Endothelial cell of umbilical vein (primary cell): ENCODE measurements at regions not wholly inside any gene's neighbourhood (a gene's known extent, or its start where the extent isn't known, plus 50 kb on each side); places are given as distances from the start of the nearest gene placed in this dataset.

ENCODE experiments used
- BruUV-seq: library from RNA; stranded (reverse); fragments of 400-500 nt; replicated peaks from 2 replicates; lab custom pipeline; 2021; lab: Mats Ljungman, UMichigan
- CTCF ChIA-PET: fragments of 300-600, 350-600 bp; sonication (Branson Sonifier 250); formaldehyde crosslinking; loops from one replicate; lab custom pipeline; 2021; ENCODE audit warnings: antibody characterized with exemption, inconsistent platforms; lab: Charles Lee
- POLR2A ChIA-PET: fragments of 300-600, 350-600 bp; sonication (Branson Sonifier 250); formaldehyde crosslinking; loops from one replicate; lab custom pipeline; 2021; ENCODE audit warnings: antibody characterized with exemption, inconsistent platforms; lab: Charles Lee
- DNase-seq: peaks from one replicate; pipeline ENCODE4 v3.0.0-alpha.2; 2011; ENCODE audit warnings: low read depth, low spot score
- FAIRE-seq: peaks from 2 replicates; lab custom pipeline; 2011; peaks lifted over from hg19 to GRCh38; lab: Jason Lieb, UNC
- H2AFZ ChIP-seq: 2 replicates; pipeline ENCODE4 v1.6.0; 2012; ENCODE audit warnings: low read depth, low read length, control low read depth, inconsistent platforms
- H3K27ac ChIP-seq: 2 replicates; pipeline ENCODE4 v1.5.1; 2011; ENCODE audit warnings: low read depth, mild to moderate bottlenecking, control low read depth, low read length, moderate library complexity; ENCODE audit not compliant: insufficient read depth
- H3K27me3 ChIP-seq, 2 experiments: 2 replicates each; pipeline versions ENCODE4 v1.6.0 to v1.6.1; 2011; ENCODE audit warnings: low read length in 2 of 2, mixed read lengths in 1 of 2; ENCODE audit not compliant: control insufficient read depth in 2 of 2, insufficient read depth in 2 of 2
- H3K36me3 ChIP-seq, 2 experiments: 2 replicates in 1 of 2; 3 replicates in 1 of 2; pipeline ENCODE4 v1.5.1; 2011; ENCODE audit warnings: low read length in 2 of 2, mild to moderate bottlenecking in 1 of 2, moderate library complexity in 1 of 2; ENCODE audit not compliant: control insufficient read depth in 2 of 2, insufficient read depth in 2 of 2; ENCODE audit errors: extremely low read depth in 1 of 2
- H3K4me1 ChIP-seq: 3 replicates; pipeline ENCODE4 v1.5.1; 2011; ENCODE audit warnings: mild to moderate bottlenecking, low read length; ENCODE audit not compliant: control insufficient read depth, insufficient read depth; ENCODE audit errors: extremely low read depth
- H3K4me2 ChIP-seq: 2 replicates; pipeline ENCODE4 v1.6.1; 2011; ENCODE audit warnings: low read length, control low read depth, mixed read lengths; ENCODE audit not compliant: insufficient read depth
- H3K4me3 ChIP-seq, 3 experiments: fragments of 200-600 bp in 1 of 3; sonication (generic), shearing (Covaris generic) in 1 of 3; replicated peaks in 1 of 3; 2 replicates each; pipeline ENCODE4 v1.5.1; 2011 to 2016; ENCODE audit warnings: control low read depth in 3 of 3, low read length in 3 of 3, mild to moderate bottlenecking in 2 of 3, inconsistent platforms in 1 of 3, low read depth in 1 of 3, moderate library complexity in 1 of 3; ENCODE audit not compliant: insufficient read depth in 1 of 3
- H3K79me2 ChIP-seq: 2 replicates; pipeline ENCODE4 v1.6.0; 2012; ENCODE audit warnings: low read length, inconsistent platforms; ENCODE audit not compliant: control insufficient read depth, insufficient read depth
- H3K9ac ChIP-seq: replicated peaks from 2 replicates; pipeline ENCODE3; 2011; ENCODE audit warnings: low read length, control low read depth; ENCODE audit not compliant: insufficient read depth; ENCODE audit errors: extremely low read depth
- H3K9me1 ChIP-seq: replicated peaks from 3 replicates; pipeline ENCODE4 v1.6.0; 2011; ENCODE audit warnings: mild to moderate bottlenecking, low read length; ENCODE audit not compliant: control insufficient read depth, insufficient read depth; ENCODE audit errors: extremely low read depth
- H3K9me3 ChIP-seq: replicated peaks from 2 replicates; pipeline ENCODE4 v1.5.1; 2012; ENCODE audit warnings: low read length, inconsistent platforms; ENCODE audit not compliant: control insufficient read depth, insufficient read depth
- H4K20me1 ChIP-seq: replicated peaks from 2 replicates; pipeline ENCODE3; 2011; ENCODE audit warnings: mild to moderate bottlenecking, low read length; ENCODE audit not compliant: control insufficient read depth, insufficient read depth; ENCODE audit errors: extremely low read depth
- CTCF ChIP-seq, 2 donors: IDR thresholded peaks; 1 replicate in 1 of 2; 2 replicates in 1 of 2; pipeline ENCODE4 v1.5.1; 2011; ENCODE audit warnings: low read length in 2 of 2, mild to moderate bottlenecking in 2 of 2, moderate library complexity in 2 of 2, control low read depth in 1 of 2, inconsistent platforms in 1 of 2, low read depth in 1 of 2; ENCODE audit not compliant: insufficient read depth in 1 of 2; ENCODE audit errors: extremely low read depth in 1 of 2
- EZH2 ChIP-seq: IDR thresholded peaks from 2 replicates; pipeline ENCODE4 v1.6.1; 2012; ENCODE audit warnings: borderline replicate concordance, low read depth, mild to moderate bottlenecking, moderate library complexity, low read length, inconsistent platforms; ENCODE audit not compliant: severe bottlenecking
- FOS ChIP-seq: IDR thresholded peaks from 2 replicates; pipeline ENCODE4 v1.6.1; 2011; ENCODE audit warnings: mild to moderate bottlenecking, low read length, moderate library complexity, borderline replicate concordance; ENCODE audit not compliant: insufficient read depth
- GATA2 ChIP-seq: IDR thresholded peaks from 2 replicates; pipeline ENCODE4 v1.7.0; 2011; ENCODE audit warnings: low read depth, mild to moderate bottlenecking, moderate library complexity, mixed read lengths, low read length; ENCODE audit not compliant: insufficient read length, insufficient read depth
- JUN ChIP-seq: IDR thresholded peaks from 2 replicates; pipeline ENCODE4 v1.6.1; 2011; ENCODE audit warnings: borderline replicate concordance, low read depth; ENCODE audit not compliant: insufficient read length, insufficient read depth
- MAX ChIP-seq: IDR thresholded peaks from 2 replicates; pipeline ENCODE4 v1.6.1; 2011; ENCODE audit not compliant: insufficient read depth, insufficient read length
- MYC ChIP-seq: IDR thresholded peaks from one replicate; pipeline ENCODE4 v1.6.1; 2011; ENCODE audit warnings: mild to moderate bottlenecking, low read depth, low read length
- POLR2A ChIP-seq: IDR thresholded peaks from 2 replicates; pipeline ENCODE4 v1.6.1; 2012; ENCODE audit warnings: low read depth, mild to moderate bottlenecking, control low read depth, low read length
- POLR2AphosphoS5 ChIP-seq: IDR thresholded peaks from 2 replicates; pipeline ENCODE4 v1.6.1; 2012; ENCODE audit warnings: low read depth, mild to moderate bottlenecking, control low read depth, low read length, moderate library complexity; ENCODE audit not compliant: insufficient read depth
- dilution Hi-C: fragments of 300-500 bp; cut with MboI; formaldehyde crosslinking; loops from one replicate; pipeline ENCODE4 v1.15.0; 2019; ENCODE audit warnings: low sequenced_read_pairs; ENCODE audit not compliant: extremely low pct_ligation_motif_present
- intact Hi-C: fragments of 100-400 bp; cut with micrococcal nuclease; formaldehyde crosslinking; loops from one replicate; pipeline ENCODE4 v1.10.0; 2022

GRCh38 chr3:103810167-103810566 lies 1375.4 kb downstream of the ZPLD1 start:
- no peaks in the 10 kb centered on the region for H3K4me1 ChIP-seq
- CTCF ChIA-PET: no interaction called here
- H4K20me1 ChIP-seq: no peaks in the 10 kb centered on the region
- TF ChIP-seq POLR2AphosphoS5 (no peak), MAX (no peak), CTCF (IDR thresholded peaks at IDR 0.05; ENCODE audit: extremely low read depth in 1 of 2, insufficient read depth in 1 of 2, low read depth in 1 of 2, low read length in 2 of 2) (no peak), POLR2A (no peak), FOS (no peak), GATA2 (no peak), EZH2 (no peak), MYC (no peak), JUN (no peak)
- DNase-seq (no peak), FAIRE-seq (no peak)
- no peaks in the 10 kb centered on the region for H3K9me1 ChIP-seq
- H3K4me2 ChIP-seq: no peak overlapping the region
- no peaks in the 10 kb centered on the region for H3K79me2 ChIP-seq
- H3K27ac ChIP-seq: no peak overlapping the region
- no peak overlapping the region for H3K4me3 ChIP-seq
- no peak overlapping the region for H3K9ac ChIP-seq
- POLR2A ChIA-PET: no interaction called here
- H3K36me3 ChIP-seq: no peaks in the 10 kb centered on the region
- no TSS peak for BruUV-seq
- intact Hi-C loops (no loop called here), dilution Hi-C loops (no loop called here)
- no peaks in the 10 kb centered on the region for H3K9me3 ChIP-seq
- no peak overlapping the region for H2AFZ ChIP-seq
- no peaks in the 10 kb centered on the region for H3K27me3 ChIP-seq
